ENCODE measurements at regions not wholly inside any gene's neighbourhood (a gene's known extent, or its start where the extent isn't known, plus 50 kb on each side); places are given as distances from the start of the nearest gene placed in this dataset.
A peak's percentile ranks its signal among the peaks of the same experiment; 100 is the strongest.

DNA sequence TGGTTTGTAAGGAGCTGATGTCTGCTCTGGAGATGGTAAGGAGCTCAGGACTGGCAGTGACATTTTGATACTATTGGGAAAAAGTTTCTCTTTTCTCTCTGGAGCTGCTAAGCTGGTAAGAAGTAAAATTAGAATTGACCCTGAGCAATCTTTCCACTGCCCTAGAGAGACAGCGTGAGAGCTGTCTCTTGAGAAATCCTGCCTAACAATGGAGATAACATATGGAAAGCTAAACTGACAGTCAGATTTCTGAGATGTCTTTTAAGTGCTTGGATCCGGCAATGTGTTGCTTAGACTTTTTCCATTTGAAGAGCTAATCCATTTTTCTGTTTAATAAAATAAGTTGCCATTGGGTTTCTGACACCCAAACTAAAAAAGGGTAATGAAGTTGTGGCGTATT lies 302.4 kb downstream of the KCNS3 start:
- no peak for ATAC-seq
- H3K4me3 Mint-ChIP-seq: no peak overlapping the region

DNA sequence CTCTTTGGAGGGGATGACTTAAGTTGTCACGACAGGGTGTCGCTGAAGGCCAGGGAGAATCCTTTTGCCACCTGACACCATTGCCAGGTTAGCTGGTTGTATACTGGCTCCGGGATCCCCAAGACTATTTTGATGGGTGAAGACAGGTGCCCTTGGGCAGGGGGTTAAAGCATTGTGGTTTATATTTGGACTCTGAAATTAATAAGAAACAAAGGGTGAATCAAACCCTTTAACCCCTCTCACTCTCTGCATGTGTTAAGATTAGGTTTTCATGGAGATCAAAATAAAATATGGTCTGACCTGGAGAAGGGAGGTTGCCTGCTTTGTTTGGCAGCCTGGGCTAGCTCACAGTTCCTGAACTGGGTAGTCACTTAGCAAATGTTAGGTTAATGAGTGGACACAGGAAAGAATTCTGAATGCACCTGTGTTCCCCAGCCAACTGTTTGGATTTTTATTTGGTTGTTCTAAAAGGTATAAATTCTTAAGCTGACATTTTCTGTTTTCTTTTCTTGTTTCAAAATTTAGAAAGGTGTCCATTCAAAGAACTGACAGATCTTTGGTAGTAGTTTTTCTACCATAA lies 301.7 kb downstream of the KCNS3 start:
- Mint-ChIP-seq H3K36me3 (ENCODE audit: low read depth) (no peaks in the 10 kb centered on the region), H3K9me3 (no peaks in the 10 kb centered on the region), H3K4me3 (no peak overlapping the region), H3K27me3 (peaks cover 11% of the 10 kb centered on the region), H3K27ac (no peak overlapping the region), H3K4me1 (no peaks in the 10 kb centered on the region)
- ATAC-seq (no peak), DNase-seq (no peak)

More for the DNA sequence above, 302.4 kb downstream of the KCNS3 start:
- H3K27me3 Mint-ChIP-seq: peaks cover 13% of the 10 kb centered on the region
- no peak for DNase-seq
- H3K4me1 Mint-ChIP-seq: no peaks in the 10 kb centered on the region
- H3K27ac Mint-ChIP-seq: no peak overlapping the region
- H3K9me3 Mint-ChIP-seq: no peaks in the 10 kb centered on the region
- no peaks in the 10 kb centered on the region for H3K36me3 Mint-ChIP-seq (ENCODE audit: low read depth)

DNA sequence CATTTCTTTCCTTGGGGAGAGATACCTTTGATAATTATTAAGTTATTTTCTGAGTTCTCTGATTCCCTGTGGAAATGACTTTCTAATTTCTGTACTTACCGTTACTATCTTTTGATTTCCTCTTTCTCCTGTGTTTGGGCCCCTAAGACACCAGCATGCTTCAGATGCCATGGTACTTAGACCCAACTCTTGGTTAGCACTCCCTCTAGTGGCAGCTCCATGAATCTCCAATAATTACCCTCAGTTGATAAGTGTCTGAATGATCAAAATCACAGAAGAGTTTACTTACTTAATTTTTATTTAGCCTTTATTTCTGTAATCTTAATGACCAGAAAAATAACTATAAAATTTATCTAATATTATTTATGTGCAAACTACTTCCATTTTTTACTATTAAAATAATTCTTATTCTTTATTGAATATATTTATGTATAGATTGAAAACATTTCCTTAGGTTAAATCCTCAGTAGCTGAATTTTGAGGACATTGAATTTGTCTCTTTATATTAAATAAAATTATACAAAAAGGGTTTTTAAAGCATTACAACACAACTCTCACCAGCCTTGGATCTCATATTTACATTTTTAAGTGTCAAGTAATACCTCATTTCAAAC lies 300.4 kb downstream of the KCNS3 start:
- DNase-seq: peak; percentile 28
- Mint-ChIP-seq H3K9me3 (no peaks in the 10 kb centered on the region), H3K27ac (no peak overlapping the region), H3K4me1 (no peaks in the 10 kb centered on the region), H3K27me3 (peaks cover 8% of the 10 kb centered on the region), H3K36me3 (ENCODE audit: low read depth) (no peaks in the 10 kb centered on the region), H3K4me3 (no peak overlapping the region)
- no peak for ATAC-seq

DNA sequence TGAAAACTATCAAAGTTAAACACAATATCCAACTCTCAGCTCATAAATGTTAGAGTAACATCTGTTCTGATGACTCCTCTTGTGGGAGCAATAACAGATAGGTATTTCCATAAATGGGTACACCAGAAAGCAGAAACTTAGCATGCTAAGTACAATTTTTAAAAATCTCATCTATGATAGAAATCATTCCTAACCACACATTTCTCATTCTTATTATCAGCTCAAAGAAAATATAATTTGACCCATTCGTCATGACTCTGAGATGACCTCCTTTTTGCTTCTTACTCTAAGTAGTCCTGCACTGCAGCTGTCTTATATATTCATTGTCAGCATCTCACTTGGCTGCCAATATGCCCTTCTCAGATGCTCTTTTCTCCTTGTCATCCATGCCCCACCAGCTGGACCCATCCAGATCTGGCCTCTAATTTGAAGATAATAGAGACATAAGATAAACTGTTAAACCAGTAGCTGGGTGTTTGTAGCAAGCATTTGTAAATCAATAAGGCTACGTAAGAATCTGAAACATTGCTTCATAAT lies 298.3 kb downstream of the KCNS3 start:
- no peak overlapping the region for H3K27ac Mint-ChIP-seq
- H3K36me3 Mint-ChIP-seq (ENCODE audit: low read depth): no peaks in the 10 kb centered on the region
- H3K27me3 Mint-ChIP-seq: peaks cover 4% of the 10 kb centered on the region
- DNase-seq (no peak), ATAC-seq (no peak)
- H3K9me3 Mint-ChIP-seq: no peaks in the 10 kb centered on the region
- no peak overlapping the region for H3K4me3 Mint-ChIP-seq
- H3K4me1 Mint-ChIP-seq: no peaks in the 10 kb centered on the region

DNA sequence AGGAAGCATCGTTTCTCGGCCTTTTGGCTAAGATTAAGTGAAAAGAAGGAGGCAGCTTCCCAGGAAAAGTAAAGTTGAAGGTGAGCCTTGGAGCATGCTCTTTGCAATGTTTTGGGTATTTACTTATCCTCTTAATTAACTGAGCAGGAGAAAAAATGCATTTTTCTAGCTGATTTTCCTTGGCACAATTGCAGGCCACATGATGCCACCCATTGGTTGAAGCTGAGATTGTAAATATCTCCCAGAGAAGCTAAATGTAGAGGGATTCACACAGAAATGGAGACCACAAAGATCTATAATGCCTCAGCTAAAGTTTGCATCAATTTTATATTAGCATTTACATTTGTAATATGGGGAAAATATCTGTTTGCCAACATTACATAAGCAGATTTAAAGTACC lies 294.1 kb downstream of the KCNS3 start:
- Mint-ChIP-seq H3K36me3 (ENCODE audit: low read depth) (no peaks in the 10 kb centered on the region), H3K27me3 (peaks cover 2% of the 10 kb centered on the region), H3K4me1 (no peaks in the 10 kb centered on the region), H3K27ac (no peak overlapping the region), H3K9me3 (no peaks in the 10 kb centered on the region), H3K4me3 (no peak overlapping the region)
- ATAC-seq: no peak
- DNase-seq: no peak

DNA sequence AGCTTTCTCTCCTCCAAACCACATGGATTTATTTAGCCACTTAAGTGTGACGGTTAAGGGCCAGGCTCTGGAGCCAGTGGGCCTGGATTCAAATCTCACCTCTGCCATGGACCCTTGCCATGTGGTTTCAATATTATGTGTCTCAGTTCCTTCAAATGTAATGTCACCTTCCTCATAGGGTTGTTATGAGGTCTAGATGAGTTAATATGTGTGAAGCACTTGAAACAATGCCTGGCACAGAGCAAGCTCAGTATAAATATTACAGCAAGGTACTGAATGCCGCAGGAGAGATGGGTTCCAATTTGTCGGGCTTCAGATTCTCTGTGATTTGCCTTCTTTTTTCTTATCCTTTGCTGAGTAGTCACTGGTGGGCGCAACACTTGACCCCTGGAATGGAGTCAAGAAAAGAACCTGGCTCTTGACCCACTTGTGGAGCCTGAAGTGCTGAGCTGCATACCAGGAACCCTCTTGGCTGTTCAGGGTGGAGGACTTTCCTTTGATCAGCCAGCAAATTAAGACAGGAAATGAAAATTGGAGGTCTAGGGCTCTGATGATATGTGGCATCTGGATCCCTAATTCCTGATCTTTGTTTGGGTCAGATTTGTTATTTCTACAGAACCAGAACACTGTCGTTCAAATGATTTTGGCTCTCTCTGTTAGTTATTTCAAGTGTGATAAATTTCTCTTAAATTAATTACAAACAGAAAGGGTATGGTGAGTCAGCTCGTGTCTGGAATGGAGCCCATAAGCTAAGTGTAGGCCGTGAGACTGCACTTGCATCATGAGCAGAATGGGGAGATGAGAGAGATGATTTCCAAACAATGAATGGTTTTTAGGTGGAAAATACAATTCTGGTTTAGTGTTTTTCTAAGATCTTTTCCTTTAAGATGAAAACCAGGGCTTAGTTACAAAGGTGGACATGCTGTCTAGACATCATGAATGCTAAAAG lies 293.0 kb downstream of the KCNS3 start:
- ATAC-seq: no peak
- no peak for DNase-seq
- no peak overlapping the region for H3K27ac Mint-ChIP-seq
- no peak overlapping the region for H3K4me3 Mint-ChIP-seq
- peaks cover 6% of the 10 kb centered on the region for H3K27me3 Mint-ChIP-seq
- no peaks in the 10 kb centered on the region for H3K36me3 Mint-ChIP-seq (ENCODE audit: low read depth)
- H3K4me1 Mint-ChIP-seq: no peaks in the 10 kb centered on the region
- no peaks in the 10 kb centered on the region for H3K9me3 Mint-ChIP-seq

DNA sequence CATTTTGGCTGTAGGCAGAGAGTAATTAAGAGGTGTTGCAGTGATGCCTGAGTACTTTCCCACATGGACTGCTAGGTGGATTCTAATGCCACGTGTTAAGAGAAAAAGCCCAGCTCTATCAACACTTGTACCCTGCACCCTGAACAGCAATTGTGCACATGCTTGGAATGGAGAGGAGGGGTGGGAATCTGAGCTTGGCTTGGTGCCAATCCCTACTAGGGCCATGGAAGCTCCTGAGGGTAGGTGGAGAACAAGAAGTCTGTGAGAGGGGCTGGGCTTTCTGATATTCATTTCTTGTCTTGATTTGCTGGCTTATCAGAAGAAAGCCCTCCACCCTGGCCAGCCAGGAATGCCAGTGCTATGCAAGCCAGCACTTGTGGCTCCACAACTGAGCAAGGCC lies 292.2 kb downstream of the KCNS3 start:
- no peaks in the 10 kb centered on the region for H3K9me3 Mint-ChIP-seq
- no peaks in the 10 kb centered on the region for H3K36me3 Mint-ChIP-seq (ENCODE audit: low read depth)
- DNase-seq (no peak), ATAC-seq (no peak)
- no peaks in the 10 kb centered on the region for H3K4me1 Mint-ChIP-seq
- H3K27ac Mint-ChIP-seq: no peak overlapping the region
- H3K27me3 Mint-ChIP-seq: peaks cover 6% of the 10 kb centered on the region
- no peak overlapping the region for H3K4me3 Mint-ChIP-seq

DNA sequence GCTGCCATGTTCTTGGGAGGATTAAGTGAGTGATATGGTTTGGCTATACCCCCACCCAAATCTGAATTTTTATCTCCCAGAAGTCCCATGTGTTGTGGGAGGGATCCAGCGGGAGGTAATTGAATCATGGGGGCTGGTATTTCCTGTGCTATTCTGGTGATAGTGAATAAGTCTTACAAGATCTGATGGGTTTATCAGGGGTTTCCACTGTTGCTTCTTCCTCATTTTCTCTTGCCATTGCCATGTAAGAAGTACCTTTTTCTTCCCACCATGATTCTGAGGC lies 291.4 kb downstream of the KCNS3 start:
- ATAC-seq (no peak), DNase-seq (no peak)
- no peaks in the 10 kb centered on the region for H3K36me3 Mint-ChIP-seq (ENCODE audit: low read depth)
- H3K9me3 Mint-ChIP-seq: no peaks in the 10 kb centered on the region
- peaks cover 6% of the 10 kb centered on the region for H3K27me3 Mint-ChIP-seq
- no peak overlapping the region for H3K4me3 Mint-ChIP-seq
- H3K27ac Mint-ChIP-seq: no peak overlapping the region
- no peaks in the 10 kb centered on the region for H3K4me1 Mint-ChIP-seq

DNA sequence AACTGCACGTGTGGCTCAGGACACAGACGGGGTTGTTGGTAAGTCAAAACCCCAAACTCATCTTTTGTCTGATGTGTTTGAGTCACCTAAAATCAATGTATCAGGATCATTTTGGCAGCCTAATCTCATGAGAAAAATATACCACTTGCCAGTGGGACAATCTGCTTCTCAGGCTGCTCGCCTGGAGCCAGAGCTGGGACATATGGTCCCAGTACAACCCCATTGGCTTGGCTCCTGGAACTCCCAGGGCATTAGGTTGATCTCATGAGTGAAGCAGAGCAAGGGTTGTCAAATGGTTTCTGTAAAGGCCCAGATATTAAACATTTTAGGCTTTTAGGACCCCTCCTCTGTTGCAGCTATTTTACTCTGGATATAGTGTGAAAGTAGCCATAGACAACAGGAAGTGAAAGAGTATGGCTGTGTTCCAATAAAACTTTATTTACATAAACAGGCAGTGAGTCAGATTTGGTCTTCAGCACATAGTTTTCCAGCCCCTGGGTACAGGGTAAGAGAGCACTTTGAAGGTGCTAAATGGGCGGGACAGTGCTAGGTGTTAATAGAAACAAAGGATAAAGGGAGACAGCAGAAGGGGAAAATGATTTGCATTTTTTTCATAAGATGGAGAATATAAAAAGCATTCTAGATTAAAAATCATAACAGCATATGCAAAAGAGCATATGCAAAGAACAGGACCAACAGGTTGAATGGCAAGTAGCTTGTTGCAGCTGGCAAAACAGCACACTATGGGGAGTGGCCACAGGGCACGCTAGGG lies 290.8 kb downstream of the KCNS3 start:
- Mint-ChIP-seq H3K9me3 (no peaks in the 10 kb centered on the region), H3K4me1 (no peaks in the 10 kb centered on the region), H3K36me3 (ENCODE audit: low read depth) (no peaks in the 10 kb centered on the region), H3K4me3 (no peak overlapping the region), H3K27ac (no peak overlapping the region), H3K27me3 (peaks cover 6% of the 10 kb centered on the region)
- ATAC-seq (no peak), DNase-seq (no peak)

DNA sequence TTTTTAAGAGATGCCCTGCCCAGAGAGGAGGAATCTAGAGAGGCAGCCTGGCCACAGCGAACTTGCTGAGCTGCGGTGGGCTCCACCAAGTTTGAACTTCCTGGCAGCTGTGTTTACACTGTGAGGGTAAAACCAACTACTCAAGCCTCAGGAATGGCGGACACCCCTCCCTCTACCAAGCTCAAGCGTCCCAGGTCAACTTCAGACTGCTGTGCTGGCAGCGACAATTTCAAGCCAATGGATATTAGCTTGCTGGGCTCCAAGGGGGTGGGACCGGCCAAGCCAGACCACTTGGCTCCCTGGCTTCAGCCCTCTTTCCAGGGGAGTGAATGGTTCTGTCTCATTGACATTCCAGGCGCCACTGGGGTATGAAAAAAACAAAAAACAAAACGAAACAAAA lies 289.4 kb downstream of the KCNS3 start:
- Mint-ChIP-seq H3K4me3 (no peak overlapping the region), H3K4me1 (no peaks in the 10 kb centered on the region), H3K9me3 (no peaks in the 10 kb centered on the region), H3K27me3 (peaks cover 6% of the 10 kb centered on the region), H3K36me3 (ENCODE audit: low read depth) (no peaks in the 10 kb centered on the region), H3K27ac (no peak overlapping the region)
- no peak for ATAC-seq
- no peak for DNase-seq

DNA sequence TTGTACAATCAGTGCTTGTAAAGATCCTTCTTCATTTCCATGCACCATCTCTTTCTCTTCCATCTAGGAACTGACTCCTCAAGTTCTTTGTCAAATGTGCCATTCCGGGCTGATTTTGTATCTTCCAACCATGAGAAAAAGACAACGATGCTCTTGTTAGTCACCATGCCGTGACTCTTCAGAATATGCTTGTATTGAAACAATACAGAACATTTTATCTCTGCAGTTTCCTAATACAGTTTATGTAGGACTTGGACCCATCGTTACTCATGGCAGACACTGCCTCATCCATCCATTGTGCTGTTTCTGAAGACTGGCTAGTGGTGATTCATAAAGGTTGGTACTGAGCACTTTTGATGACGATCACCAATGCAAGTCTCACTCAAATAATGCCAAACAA lies 283.2 kb downstream of the KCNS3 start:
- Mint-ChIP-seq H3K27ac (no peak overlapping the region), H3K27me3 (peaks cover 6% of the 10 kb centered on the region)
- no peak for DNase-seq

DNA sequence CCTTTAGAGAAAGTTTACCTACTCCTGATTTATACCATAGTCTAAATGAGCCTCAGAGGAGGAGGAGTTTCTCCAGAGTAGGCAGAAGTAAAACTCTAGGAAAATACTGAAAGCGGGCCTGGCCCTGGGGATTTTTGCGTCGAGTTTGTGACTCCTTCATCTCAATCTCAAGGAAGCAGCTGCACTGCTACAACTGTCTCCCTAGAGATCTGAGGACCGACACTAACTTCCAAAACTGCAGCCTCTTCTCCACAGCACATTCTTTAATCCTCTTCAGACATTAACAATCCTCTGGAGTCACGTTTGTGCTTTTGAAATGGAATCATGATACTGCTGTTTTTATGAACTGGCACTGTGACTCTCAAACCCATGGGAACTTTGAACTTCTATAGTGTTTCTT lies 281.4 kb downstream of the KCNS3 start:
- no peaks in the 10 kb centered on the region for H3K36me3 Mint-ChIP-seq (ENCODE audit: low read depth)
- H3K27ac Mint-ChIP-seq: no peak overlapping the region
- peaks cover 4% of the 10 kb centered on the region for H3K27me3 Mint-ChIP-seq
- DNase-seq: no peak
- no peak overlapping the region for H3K4me3 Mint-ChIP-seq
- no peaks in the 10 kb centered on the region for H3K4me1 Mint-ChIP-seq
- H3K9me3 Mint-ChIP-seq: no peaks in the 10 kb centered on the region
- ATAC-seq: no peak

More for the DNA sequence above, 283.2 kb downstream of the KCNS3 start:
- Mint-ChIP-seq H3K36me3 (ENCODE audit: low read depth) (no peaks in the 10 kb centered on the region), H3K9me3 (no peaks in the 10 kb centered on the region), H3K4me1 (no peaks in the 10 kb centered on the region), H3K4me3 (no peak overlapping the region)
- ATAC-seq: no peak

DNA sequence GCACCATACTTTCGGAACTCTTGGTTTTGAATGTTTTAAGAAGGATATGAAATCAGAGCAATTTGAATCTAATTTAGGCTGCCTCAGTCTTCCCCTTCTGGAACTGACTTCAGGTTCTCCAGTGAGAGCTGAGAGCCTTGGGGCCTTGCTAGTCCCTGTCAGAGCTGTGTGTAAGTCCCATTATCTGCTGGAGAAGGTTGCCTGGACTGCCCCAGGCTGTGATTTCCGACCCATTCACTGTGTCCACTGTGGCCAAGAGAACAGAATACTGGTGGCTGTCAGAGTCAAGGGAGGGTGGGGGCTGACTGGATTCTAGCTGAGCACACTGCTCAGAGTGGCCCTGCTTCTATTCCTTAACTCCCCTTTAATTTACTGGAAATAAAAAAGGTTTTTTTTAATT lies 278.0 kb downstream of the KCNS3 start:
- Mint-ChIP-seq H3K27me3 (peaks cover 3% of the 10 kb centered on the region), H3K4me3 (no peak overlapping the region), H3K27ac (no peak overlapping the region), H3K9me3 (no peaks in the 10 kb centered on the region), H3K4me1 (no peaks in the 10 kb centered on the region), H3K36me3 (ENCODE audit: low read depth) (no peaks in the 10 kb centered on the region)
- ATAC-seq: no peak
- no peak for DNase-seq

DNA sequence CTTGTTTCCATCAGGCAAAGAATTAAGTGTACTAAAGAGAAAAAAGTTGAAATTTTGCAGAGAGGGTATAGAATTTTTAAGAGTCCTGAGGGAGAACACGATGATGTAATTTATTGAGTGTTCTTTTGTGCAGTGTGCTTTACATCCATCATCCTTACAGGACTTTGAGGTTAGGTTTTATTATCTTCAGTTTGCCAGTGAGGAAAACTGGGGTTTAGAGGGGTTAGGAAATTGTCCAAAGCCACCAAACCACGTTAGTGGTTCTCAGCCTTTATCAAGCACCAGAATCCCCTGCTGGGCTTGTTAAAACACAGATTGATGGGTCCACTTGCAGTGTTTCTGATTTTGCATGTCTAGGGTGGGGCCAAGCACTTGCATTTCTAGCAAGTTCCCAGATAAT lies 277.5 kb downstream of the KCNS3 start:
- no peak overlapping the region for H3K4me3 Mint-ChIP-seq

More for the DNA sequence above, 277.5 kb downstream of the KCNS3 start:
- H3K36me3 Mint-ChIP-seq (ENCODE audit: low read depth): no peaks in the 10 kb centered on the region
- no peak for ATAC-seq
- H3K9me3 Mint-ChIP-seq: no peaks in the 10 kb centered on the region
- peaks cover 4% of the 10 kb centered on the region for H3K27me3 Mint-ChIP-seq
- no peak for DNase-seq
- H3K27ac Mint-ChIP-seq: no peak overlapping the region
- no peaks in the 10 kb centered on the region for H3K4me1 Mint-ChIP-seq

Data from activated naive CD8-positive, alpha-beta T cell treated with anti-CD3 and anti-CD28 coated beads, Interleukin-2, amount 50 U/mL, for 24 hours (primary cell).